K562 (cell line): ENCODE measurements at regions not wholly inside any gene's neighbourhood (a gene's known extent, or its start where the extent isn't known, plus 50 kb on each side); places are given as distances from the start of the nearest gene placed in this dataset.

ENCODE experiments used
- ATAC-seq: fragments of 200-7000 bp; cut with Tn5 transposase; 3 replicates; pipeline ENCODE4 v1.9.1; 2020; ENCODE audit warnings: moderate library complexity
- BruUV-seq: library from RNA; stranded (reverse); fragments of 400-500 nt; replicated peaks from 2 replicates; lab custom pipeline; 2021; lab: Mats Ljungman, UMichigan
- CTCF ChIA-PET: fragments of 300-600 bp; formaldehyde crosslinking; extraction: SDS; loops from one replicate; lab custom pipeline; 2021; ENCODE audit warnings: low intra/inter-chr PET ratio; lab: Yijun Ruan, JAX
- POLR2A ChIA-PET: fragments of 300-600, 350-650 bp; sonication (Branson Sonifier 250); formaldehyde crosslinking; extraction: SDS; loops from one replicate; lab custom pipeline; 2021; ENCODE audit warnings: antibody characterized with exemption, inconsistent platforms; lab: Yijun Ruan, JAX
- DNase-seq, 4 experiments: peaks; one replicate each; pipeline versions ENCODE4 v3.0.0 to v3.0.0-alpha.2; 2011 to 2018; ENCODE audit warnings: low spot score in 3 of 4, mixed read lengths in 3 of 4; ENCODE audit errors: extremely low read depth in 1 of 4
- FAIRE-seq: peaks from 2 replicates; lab custom pipeline; 2011; peaks lifted over from hg19 to GRCh38; lab: Jason Lieb, UNC
- H2AFZ ChIP-seq: 2 replicates; pipeline ENCODE4 v1.6.0; 2011; ENCODE audit warnings: low read depth, low read length, control low read depth, inconsistent platforms
- H3K27ac ChIP-seq: fragments of 200-600 bp; 3 replicates; pipeline ENCODE4 v1.8.0; 2011; ENCODE audit warnings: low read depth, mild to moderate bottlenecking, control low read depth, inconsistent platforms, low read length, moderate library complexity, mixed read lengths; ENCODE audit errors: extremely low read depth
- H3K27me3 ChIP-seq, 2 experiments: fragments of 300-600 bp in 1 of 2; 2 replicates in 1 of 2; 3 replicates in 1 of 2; pipeline versions ENCODE4 v1.6.0 to v1.8.0; 2011; ENCODE audit warnings: inconsistent platforms in 2 of 2, low read length in 2 of 2, mild to moderate bottlenecking in 1 of 2, mixed read lengths in 1 of 2, moderate library complexity in 1 of 2; ENCODE audit not compliant: control insufficient read depth in 2 of 2, insufficient read depth in 2 of 2
- H3K36me3 ChIP-seq: fragments of 300-600 bp; 3 replicates; pipeline ENCODE4 v1.8.0; 2011; ENCODE audit warnings: mild to moderate bottlenecking, low read length, inconsistent platforms; ENCODE audit not compliant: control insufficient read depth, insufficient read depth
- H3K4me1 ChIP-seq, 2 experiments: fragments of 200-600 bp in 1 of 2; replicated peaks in 1 of 2; 2 replicates in 1 of 2; 3 replicates in 1 of 2; pipeline versions ENCODE4 v1.5.1 to v1.8.0; 2011; ENCODE audit warnings: inconsistent platforms in 2 of 2, low read length in 2 of 2, mild to moderate bottlenecking in 1 of 2, mixed read lengths in 1 of 2, moderate library complexity in 1 of 2; ENCODE audit not compliant: control insufficient read depth in 2 of 2, insufficient read depth in 2 of 2
- H3K4me2 ChIP-seq: 2 replicates; pipeline ENCODE4 v1.6.1; 2011; ENCODE audit warnings: low read length, control low read depth, inconsistent platforms, mixed read lengths; ENCODE audit not compliant: insufficient read depth
- H3K4me3 ChIP-seq: fragments of 200-600 bp; sonication (generic), shearing (Covaris generic); 2 replicates; pipeline ENCODE4 v1.5.1; 2016; ENCODE audit warnings: control low read depth, inconsistent platforms
- H3K79me2 ChIP-seq: fragments of 200-600 bp; 3 replicates; pipeline ENCODE4 v1.8.0; 2011; ENCODE audit warnings: low read length, inconsistent platforms; ENCODE audit not compliant: control insufficient read depth, insufficient read depth
- H3K9ac ChIP-seq, 2 experiments: 2 replicates each; pipeline versions ENCODE4 v1.6.0 to v1.6.1; 2011; ENCODE audit warnings: low read depth in 2 of 2, low read length in 2 of 2, control low read depth in 1 of 2, inconsistent platforms in 1 of 2, mild to moderate bottlenecking in 1 of 2, mixed read lengths in 1 of 2; ENCODE audit not compliant: insufficient read depth in 1 of 2
- H3K9me1 ChIP-seq: one replicate; pipeline ENCODE4 v1.6.0; 2011; ENCODE audit warnings: inconsistent platforms, mild to moderate bottlenecking, low read length, moderate library complexity; ENCODE audit not compliant: control insufficient read depth, insufficient read depth
- H3K9me3 ChIP-seq: replicated peaks from 2 replicates; pipeline ENCODE4 v1.5.1; 2011; ENCODE audit warnings: low read depth, low read length, inconsistent platforms; ENCODE audit not compliant: control insufficient read depth, insufficient read depth
- H4K20me1 ChIP-seq: replicated peaks from 2 replicates; pipeline ENCODE4 v1.6.1; 2011; ENCODE audit warnings: low read length, inconsistent platforms, mixed read lengths; ENCODE audit not compliant: control insufficient read depth, insufficient read depth
- ELF4 ChIP-seq: fragments of 450-650 bp; formaldehyde crosslinking; IDR thresholded peaks from 2 replicates; pipeline ENCODE4 v1.4.0; 2022; ENCODE audit warnings: missing genetic modification characterization
- GABPB2 ChIP-seq: fragments of 250-450 bp; sonication (Bioruptor Pico); conservative IDR thresholded peaks from 2 replicates; pipeline ENCODE4 v1.5.1; 2021; ENCODE audit warnings: mild to moderate bottlenecking
- MBD1 ChIP-seq: fragments of 250-450 bp; sonication (Bioruptor Pico); IDR thresholded peaks from 2 replicates; pipeline ENCODE4 v1.8.0; 2022; ENCODE audit warnings: inconsistent platforms
- MBD2 ChIP-seq: sonication (generic); IDR thresholded peaks from 2 replicates; pipeline ENCODE4 v1.6.1; 2016; ENCODE audit warnings: low read depth, borderline replicate concordance
- PTRF ChIP-seq: fragments of 450-650 bp; IDR thresholded peaks from 2 replicates; pipeline ENCODE4 v1.6.1; 2016; ENCODE audit warnings: mild to moderate bottlenecking, missing genetic modification characterization, missing compliant biosample characterization
- RAD21 ChIP-seq, 2 experiments: fragments of 250-450 bp in 1 of 2; fragments of 450-650 bp in 1 of 2; sonication (Bioruptor Pico) in 1 of 2; formaldehyde crosslinking in 1 of 2; IDR thresholded peaks in 1 of 2; conservative IDR thresholded peaks in 1 of 2; 2 replicates each; pipeline versions ENCODE4 v1.4.0 to v1.8.0; 2020 to 2022; ENCODE audit warnings: mild to moderate bottlenecking in 2 of 2, moderate library complexity in 1 of 2
- SMAD1 ChIP-seq: fragments of 150-350 bp; IDR thresholded peaks from 2 replicates; pipeline ENCODE4 v1.6.1; 2014; ENCODE audit warnings: low read length, low read depth; ENCODE audit not compliant: partially characterized antibody
- ZBTB2 ChIP-seq: fragments of 450-650 bp; IDR thresholded peaks from 2 replicates; pipeline ENCODE4 v1.6.1; 2016; ENCODE audit warnings: antibody characterized with exemption
- ZNF395 ChIP-seq: fragments of 200-800 bp; sonication (Bioruptor generic); IDR thresholded peaks from 2 replicates; pipeline ENCODE4 v1.6.1; 2017; ENCODE audit warnings: missing genetic modification characterization, missing compliant biosample characterization
- ZNF444 ChIP-seq: fragments of 250-450 bp; sonication (Bioruptor Pico); IDR thresholded peaks from 2 replicates; pipeline ENCODE4 v1.4.0; 2020; ENCODE audit warnings: mild to moderate bottlenecking, moderate library complexity
- ZNF644 ChIP-seq: fragments of 200-800 bp; sonication (Bioruptor generic); IDR thresholded peaks from 2 replicates; pipeline ENCODE4 v1.6.1; 2016; ENCODE audit warnings: low read depth, missing genetic modification characterization, missing compliant biosample characterization
- WGBS: fragments of 100-300 bp; shearing (Covaris generic); methylation state at CpG from one replicate; pipeline ENCODE4 v1.1.6; 2016; ENCODE audit warnings: low coverage, mixed read lengths; ENCODE audit not compliant: insufficient coverage; ENCODE audit errors: missing lambda C conversion rate; 5-methylcytosine and 5-hydroxymethylcytosine counted together
- in situ Hi-C: fragments of 300-500 bp; cut with MboI; formaldehyde crosslinking; loops from 4 replicates; pipeline ENCODE4 v1.15.0; 2018; ENCODE audit warnings: inconsistent platforms, mixed read lengths
- intact Hi-C: fragments of 100-400 bp; cut with micrococcal nuclease; formaldehyde crosslinking; loops from 2 replicates; pipeline ENCODE4 v1.14.2; 2022

- TF ChIP-seq SMAD1 (no peak), ZBTB2 (no peak), MBD1 (no peak), MBD2 (no peak), GABPB2 (CRISPR knock-in tag) (no peak)
Observed at GRCh38 chr6:14455427-14455826, 337.9 kb downstream of the CD83 start (continued).

- Histone ChIP-seq H3K4me3 (no peak overlapping the region), H3K36me3 (no peaks in the 10 kb centered on the region), H4K20me1 (no peaks in the 10 kb centered on the region), H3K27me3 (no peaks in the 10 kb centered on the region), H3K4me2 (no peak overlapping the region), H3K4me1 (peaks cover 28 to 59% of the 10 kb centered on the region in 2 experiments), H3K9me3 (no peaks in the 10 kb centered on the region), H2AFZ (peak overlapping the region; percentile 43; the same call in 1 of the 2 replicates), H3K79me2 (no peaks in the 10 kb centered on the region), H3K27ac (peak overlapping the region; percentile 8; the same call in 1 of the 3 replicates), H3K9me1 (peaks cover 3% of the 10 kb centered on the region), H3K9ac (no peak overlapping the region; a peak in 1 of 4 replicates)
- in situ Hi-C loops, result no loop called here
- no peak for DNase-seq
- no peak for FAIRE-seq
- CTCF ChIA-PET, result no interaction called here
- 73% methylated on average over 8 of the region's 8 CpGs for WGBS
- BruUV-seq, result no TSS peak
- no peak for ATAC-seq
- TF ChIP-seq ZNF395 (CRISPR knock-in tag) (0 out of 2 replicates have a peak, but pooled peaks have one; percentile 17), ZNF444 (no peak), PTRF (tag) (no peak), ELF4 (CRISPR knock-in tag) (no peak), RAD21 (CRISPR knock-in tag; conservative IDR thresholded peaks at IDR 0.05 in 1 of 2, IDR thresholded peaks at IDR 0.05 in 1 of 2) (no peak), ZNF644 (tag) (0 out of 2 replicates have a peak, but pooled peaks have one; percentile 41)
- POLR2A ChIA-PET, result interaction anchor here (0.6 to 1.5 kb wide), 6 partner anchors 8 to 1029 kb away, joined by 3 to 7 read pairs (median 4); no protein-coding TSS in a partner anchor
- intact Hi-C loops, result no loop called here
Observed at GRCh38 chr6:14455876-14456648, 338.5 kb downstream of the CD83 start.
